HepG2 (cell line): ENCODE measurements at regions not wholly inside any gene's neighbourhood (a gene's known extent, or its start where the extent isn't known, plus 50 kb on each side); places are given as distances from the start of the nearest gene placed in this dataset.

Experiments
- CTCF ChIP-seq: sonication (generic); formaldehyde crosslinking; IDR thresholded peaks from 2 replicates; pipeline ENCODE4 v1.5.0; 2020; ENCODE audit warnings: mild to moderate bottlenecking, missing genetic modification reagents, moderate library complexity
- IKZF1 ChIP-seq: fragments of 450-650 bp; IDR thresholded peaks from 2 replicates; pipeline ENCODE4 v1.7.1; 2016
- MAFK ChIP-seq, 2 experiments: IDR thresholded peaks in 1 of 2; conservative IDR thresholded peaks in 1 of 2; 2 replicates each; pipeline ENCODE4 v1.6.1; 2011; ENCODE audit warnings: improper control_type of control experiment in 2 of 2, low read length in 2 of 2
- PBX3 ChIP-seq: sonication (generic); formaldehyde crosslinking; IDR thresholded peaks from 2 replicates; pipeline ENCODE4 v1.8.1; 2023; ENCODE audit warnings: missing genetic modification reagents, inconsistent platforms, borderline replicate concordance
- RELA ChIP-seq: sonication (generic); formaldehyde crosslinking; IDR thresholded peaks from 2 replicates; pipeline ENCODE4 v1.4.0; 2020; ENCODE audit warnings: missing genetic modification reagents
- ZMYM2 ChIP-seq: sonication (generic); formaldehyde crosslinking; IDR thresholded peaks from 2 replicates; pipeline ENCODE4 v1.8.0; 2022; ENCODE audit warnings: mild to moderate bottlenecking, missing genetic modification reagents

- TF ChIP-seq IKZF1 (no peak), CTCF (CRISPR knock-in tag) (no peak), ZMYM2 (CRISPR knock-in tag) (no peak), MAFK (conservative IDR thresholded peaks at IDR 0.05 in 1 of 2, IDR thresholded peaks at IDR 0.05 in 1 of 2; ENCODE audit: low read length in 2 of 2) (no peak), RELA (no peak), PBX3 (CRISPR knock-in tag) (no peak)
Measured at GRCh38 chr6:90758741-90759140, 171.9 kb upstream of the MAP3K7 start.
